IMR-90 (cell line): ENCODE measurements at regions not wholly inside any gene's neighbourhood (a gene's known extent, or its start where the extent isn't known, plus 50 kb on each side); places are given as distances from the start of the nearest gene placed in this dataset.

Source experiments
- ATAC-seq: fragments of 200-7000 bp; cut with Tn5 transposase; 2 replicates; pipeline ENCODE4 v1.9.1; 2020; ENCODE audit warnings: low read depth, mild to moderate bottlenecking, moderate library complexity
- BruUV-seq: library from RNA; stranded (reverse); fragments of 400-500 nt; replicated peaks from 2 replicates; lab custom pipeline; 2021; lab: Mats Ljungman, UMichigan
- CTCF ChIA-PET: fragments of 300-600 bp; formaldehyde crosslinking; extraction: SDS; loops from one replicate; lab custom pipeline; 2021; ENCODE audit warnings: antibody characterized with exemption; lab: Yijun Ruan, JAX
- POLR2A ChIA-PET: fragments of 300-600 bp; sonication (Branson Sonifier 250); formaldehyde crosslinking; loops from one replicate; lab custom pipeline; 2022; ENCODE audit warnings: antibody characterized with exemption; ENCODE audit not compliant: unreplicated experiment; lab: Charles Lee
- DNase-seq: peaks from one replicate; pipeline ENCODE4 v3.0.0; 2013
- H2AFZ ChIP-seq: replicated peaks from 2 replicates; pipeline ENCODE3; 2013; ENCODE audit warnings: low read length, mild to moderate bottlenecking; ENCODE audit not compliant: poor library complexity
- H2AK5ac ChIP-seq: 2 replicates; pipeline ENCODE4 v1.6.1; 2013; ENCODE audit warnings: low read depth, low read length, inconsistent platforms
- H2AK9ac ChIP-seq: replicated peaks from 2 replicates; pipeline ENCODE3; 2013; ENCODE audit warnings: mild to moderate bottlenecking, low read depth, low read length, moderate library complexity; ENCODE audit not compliant: poor library complexity
- H2BK120ac ChIP-seq: 2 replicates; pipeline ENCODE4 v1.6.1; 2013; ENCODE audit warnings: low read depth, low read length, inconsistent platforms
- H2BK15ac ChIP-seq: 3 replicates; pipeline ENCODE4 v1.6.1; 2013; ENCODE audit warnings: low read depth, low read length, inconsistent platforms
- H2BK20ac ChIP-seq: 2 replicates; pipeline ENCODE4 v1.6.1; 2013; ENCODE audit warnings: low read depth, mild to moderate bottlenecking, inconsistent platforms, low read length, moderate library complexity
- H2BK5ac ChIP-seq: 2 replicates; pipeline ENCODE4 v1.6.1; 2013; ENCODE audit warnings: mild to moderate bottlenecking, low read depth, low read length, inconsistent platforms; ENCODE audit not compliant: poor library complexity, severe bottlenecking
- H3K14ac ChIP-seq: replicated peaks from 2 replicates; pipeline ENCODE4 v1.6.1; 2013; ENCODE audit warnings: low read depth, low read length, inconsistent platforms
- H3K18ac ChIP-seq: 2 replicates; pipeline ENCODE4 v1.6.1; 2013; ENCODE audit warnings: low read depth, low read length, control low read depth
- H3K23ac ChIP-seq: 2 replicates; pipeline ENCODE4 v1.6.1; 2013; ENCODE audit warnings: low read depth, low read length, inconsistent platforms
- H3K27ac ChIP-seq: 2 replicates; pipeline ENCODE4 v1.5.1; 2013; ENCODE audit warnings: mild to moderate bottlenecking, control low read depth, low read length; ENCODE audit not compliant: insufficient read depth
- H3K27me3 ChIP-seq: 2 replicates; pipeline ENCODE4 v1.6.1; 2013; ENCODE audit warnings: low read length; ENCODE audit not compliant: control insufficient read depth, insufficient read depth
- H3K36me3 ChIP-seq: 2 replicates; pipeline ENCODE4 v1.6.1; 2013; ENCODE audit warnings: low read length, mixed read lengths; ENCODE audit not compliant: control insufficient read depth, insufficient read depth
- H3K4ac ChIP-seq: 2 replicates; pipeline ENCODE4 v1.6.1; 2013; ENCODE audit warnings: low read depth, low read length, inconsistent platforms
- H3K4me1 ChIP-seq: 2 replicates; pipeline ENCODE4 v1.6.1; 2013; ENCODE audit warnings: low read length, mixed read lengths; ENCODE audit not compliant: control insufficient read depth, insufficient read depth
- H3K4me2 ChIP-seq: 2 replicates; pipeline ENCODE4 v1.6.1; 2013; ENCODE audit warnings: low read depth, mild to moderate bottlenecking, control low read depth, low read length, moderate library complexity
- H3K4me3 ChIP-seq: 2 replicates; pipeline ENCODE4 v1.5.1; 2013; ENCODE audit warnings: low read depth, mild to moderate bottlenecking, control low read depth, low read length, moderate library complexity; ENCODE audit not compliant: insufficient read depth
- H3K56ac ChIP-seq: 2 replicates; pipeline ENCODE4 v1.6.1; 2013; ENCODE audit warnings: low read length, inconsistent platforms; ENCODE audit not compliant: insufficient read depth; ENCODE audit errors: extremely low read depth
- H3K79me1 ChIP-seq, 2 experiments: 2 replicates each; pipeline ENCODE4 v1.6.1; 2013; ENCODE audit warnings: low read length in 2 of 2, inconsistent platforms in 1 of 2, low read depth in 1 of 2
- H3K9ac ChIP-seq: 2 replicates; pipeline ENCODE4 v1.6.1; 2013; ENCODE audit warnings: low read depth, low read length, control low read depth
- H3K9me1 ChIP-seq: 2 replicates; pipeline ENCODE4 v1.6.1; 2013; ENCODE audit warnings: low read length, inconsistent platforms; ENCODE audit not compliant: insufficient read depth
- H3K9me3 ChIP-seq: 2 replicates; pipeline ENCODE4 v1.6.1; 2013; ENCODE audit warnings: low read length; ENCODE audit not compliant: control insufficient read depth, insufficient read depth
- H4K20me1 ChIP-seq: 2 replicates; pipeline ENCODE4 v1.6.1; 2013; ENCODE audit warnings: low read length, inconsistent platforms; ENCODE audit not compliant: insufficient read depth
- H4K5ac ChIP-seq: 2 replicates; pipeline ENCODE4 v1.6.1; 2013; ENCODE audit warnings: mild to moderate bottlenecking, low read depth, low read length, control low read depth
- H4K8ac ChIP-seq, 2 experiments: 2 replicates each; pipeline ENCODE4 v1.6.1; 2013; ENCODE audit warnings: low read depth in 2 of 2, low read length in 2 of 2, control low read depth in 1 of 2, inconsistent platforms in 1 of 2
- H4K91ac ChIP-seq: 2 replicates; pipeline ENCODE4 v1.6.1; 2013; ENCODE audit warnings: low read depth, low read length, inconsistent platforms; ENCODE audit not compliant: insufficient read depth
- BHLHE40 ChIP-seq: fragments of 150-350 bp; IDR thresholded peaks from 2 replicates; pipeline ENCODE4 v1.6.1; 2016; ENCODE audit warnings: mild to moderate bottlenecking, low read depth, low read length
- CTCF ChIP-seq: conservative IDR thresholded peaks from 2 replicates; pipeline ENCODE4 v1.5.1; 2012; ENCODE audit warnings: mild to moderate bottlenecking, low read depth, low read length, improper control_type of control experiment
- FOS ChIP-seq: fragments of 150-350 bp; IDR thresholded peaks from 2 replicates; pipeline ENCODE4 v1.6.1; 2016; ENCODE audit warnings: low read depth, low read length
- MAZ ChIP-seq: IDR thresholded peaks from 2 replicates; pipeline ENCODE4 v1.6.1; 2012; ENCODE audit warnings: low read depth, mild to moderate bottlenecking, low read length, improper control_type of control experiment, moderate library complexity, borderline replicate concordance
- MXI1 ChIP-seq: IDR thresholded peaks from 2 replicates; pipeline ENCODE4 v1.6.1; 2012; ENCODE audit warnings: low read depth, mild to moderate bottlenecking, low read length, moderate library complexity, borderline replicate concordance
- POLR2A ChIP-seq: IDR thresholded peaks from 2 replicates; pipeline ENCODE4 v1.6.1; 2012; ENCODE audit warnings: mild to moderate bottlenecking, low read depth, low read length
- RAD21 ChIP-seq: IDR thresholded peaks from 2 replicates; pipeline ENCODE4 v1.6.1; 2012; ENCODE audit warnings: low read length, improper control_type of control experiment
- RFX5 ChIP-seq: IDR thresholded peaks from 2 replicates; pipeline ENCODE4 v1.8.0; 2012; ENCODE audit warnings: low read depth, mild to moderate bottlenecking, low read length, moderate library complexity
- SMC3 ChIP-seq: fragments of 150-350 bp; IDR thresholded peaks from 2 replicates; pipeline ENCODE4 v1.6.1; 2016; ENCODE audit warnings: low read depth, mild to moderate bottlenecking, antibody characterized with exemption, low read length, moderate library complexity
- WGBS, 2 experiments: methylation state at CpG; one replicate each; pipeline versions ENCODE4 v1.1.5 to v1.1.7; 2013; ENCODE audit warnings: missing lambda C conversion rate in 2 of 2; ENCODE audit not compliant: insufficient read length in 1 of 2; ENCODE audit errors: extremely low coverage in 2 of 2; 5-methylcytosine and 5-hydroxymethylcytosine counted together
- dilution Hi-C: fragments of 300-500 bp; cut with HindIII; formaldehyde crosslinking; loops from one replicate; pipeline ENCODE4 v1.14.3; 2018; ENCODE audit warnings: low sequenced_read_pairs; ENCODE audit not compliant: unreplicated experiment
- in situ Hi-C: fragments of 300-500 bp; cut with MboI; formaldehyde crosslinking; loops from 3 replicates; pipeline ENCODE4 v1.14.3; 2019; ENCODE audit warnings: low sequenced_read_pairs, inconsistent platforms, mixed read lengths
- intact Hi-C: fragments of 100-400 bp; cut with micrococcal nuclease; formaldehyde crosslinking; loops from 2 replicates; pipeline ENCODE4 v1.10.0; 2022

GRCh38 chr10:62740885-62741745 lies 63.4 kb upstream of the ADO start:
- H4K91ac ChIP-seq = peak overlapping the region; percentile 34; the same call in 1 of the 2 replicates
- no peaks in the 10 kb centered on the region for H3K9me3 ChIP-seq
- no peak overlapping the region for H3K4me3 ChIP-seq
- H3K79me1 ChIP-seq = no peaks in the 10 kb centered on the region
- H2BK5ac ChIP-seq = no peak overlapping the region
- CTCF ChIA-PET = no interaction called here
- no peak overlapping the region for H2AK5ac ChIP-seq
- H2BK20ac ChIP-seq = peak overlapping the region; percentile 48; the same call in 1 of the 2 replicates
- no peaks in the 10 kb centered on the region for H3K27me3 ChIP-seq
- no TSS peak for BruUV-seq
- peaks cover 9% of the 10 kb centered on the region for H3K4me1 ChIP-seq
- no peak overlapping the region for H3K23ac ChIP-seq
- peak overlapping the region; percentile 17; the same call in 1 of the 2 replicates for H3K27ac ChIP-seq
- in situ Hi-C loops (no loop called here), dilution Hi-C loops (no loop called here), intact Hi-C loops (no loop called here)
- no peaks in the 10 kb centered on the region for H4K20me1 ChIP-seq
- no peak for TF ChIP-seq POLR2A
- no peak for TF ChIP-seq FOS
- TF ChIP-seq RFX5 = no peak
- no peak for TF ChIP-seq CTCF
- TF ChIP-seq MXI1 = no peak
- no peak for TF ChIP-seq RAD21
- TF ChIP-seq SMC3 = no peak
- TF ChIP-seq MAZ = no peak
- no peak for TF ChIP-seq BHLHE40
- H3K56ac ChIP-seq = no peak overlapping the region
- peak overlapping the region; percentile 82; the same call in 1 of the 2 replicates for H3K14ac ChIP-seq
- H4K5ac ChIP-seq = no peak overlapping the region
- H2BK15ac ChIP-seq = peak overlapping the region; percentile 64; the same call in 1 of the 3 replicates
- H2BK120ac ChIP-seq = 0 out of 2 replicates have a peak overlapping the region, but pooled peaks have one; percentile 37
- no peak overlapping the region for H2AK9ac ChIP-seq
- 79% methylated on average over 2 of the region's 5 CpGs; no CpG with 5 or more reads in 1 of the 2 experiments for WGBS, 2 experiments
- H4K8ac ChIP-seq = peak overlapping the region in 1 of 2 experiments; percentile 0; a peak in 1 of 4 replicates
- no peak for ATAC-seq
- POLR2A ChIA-PET = no interaction called here
- no peak overlapping the region for H3K18ac ChIP-seq
- H3K4ac ChIP-seq = 0 out of 2 replicates have a peak overlapping the region, but pooled peaks have one; percentile 43
- no peak overlapping the region for H3K4me2 ChIP-seq
- no peaks in the 10 kb centered on the region for H3K36me3 ChIP-seq
- H2AFZ ChIP-seq = peak overlapping the region; percentile 62
- DNase-seq = no peak
- H3K9ac ChIP-seq = no peak overlapping the region
- peaks cover 16% of the 10 kb centered on the region for H3K9me1 ChIP-seq
